ENCODE measurements at regions not wholly inside any gene's neighbourhood (a gene's known extent, or its start where the extent isn't known, plus 50 kb on each side); places are given as distances from the start of the nearest gene placed in this dataset.

GRCh38 chr4:187064033-187064432 is 340.4 kb upstream of the FAT1 start:
- Histone ChIP-seq H3K9me3 (ENCODE audit: control insufficient read depth, low read depth, low read length) (no peaks in the 10 kb centered on the region), H2AK5ac (ENCODE audit: insufficient read length, low read length) (no peak overlapping the region), H3K56ac (ENCODE audit: insufficient read length, low read depth, low read length) (no peak overlapping the region), H4K8ac (replicated peaks; ENCODE audit: insufficient read length, low read depth, low read length) (no peak overlapping the region), H3K4me2 (ENCODE audit: insufficient read depth, insufficient read length, low read length) (no peak overlapping the region), H2BK12ac (ENCODE audit: insufficient read length, low read depth, low read length) (no peak overlapping the region), H3K14ac (ENCODE audit: insufficient read depth, low read length) (no peak overlapping the region), H2AFZ (ENCODE audit: low read length) (no peak overlapping the region), H2BK15ac (ENCODE audit: low read depth, low read length) (no peak overlapping the region), H3K27me3 (ENCODE audit: insufficient read depth, low read length) (no peaks in the 10 kb centered on the region), H2BK20ac (ENCODE audit: low read depth, low read length, poor library complexity, severe bottlenecking) (no peak overlapping the region), H3K4me1 (ENCODE audit: insufficient read depth, low read length) (no peaks in the 10 kb centered on the region; the same call in 1 of the 2 replicates), H3K4ac (ENCODE audit: low read depth, low read length) (no peak overlapping the region), H2BK5ac (ENCODE audit: insufficient read length, low read length) (no peak overlapping the region), H3K23me2 (ENCODE audit: insufficient read length, low read depth, low read length, poor library complexity, severe bottlenecking) (no peaks in the 10 kb centered on the region), H4K91ac (ENCODE audit: insufficient read length, low read depth, low read length) (no peak overlapping the region), H4K5ac (ENCODE audit: insufficient read length, low read depth, low read length) (no peak overlapping the region), H3K79me1 (ENCODE audit: insufficient read depth, low read depth, low read length, poor library complexity, severe bottlenecking) (no peaks in the 10 kb centered on the region), H3T11ph (ENCODE audit: low read length) (no peak overlapping the region), H2BK120ac (ENCODE audit: low read depth, low read length, poor library complexity, severe bottlenecking) (no peak overlapping the region), H4K20me1 (ENCODE audit: control insufficient read depth, insufficient read depth, insufficient read length) (no peaks in the 10 kb centered on the region), H3K23ac (ENCODE audit: insufficient read length, low read depth, low read length) (no peak overlapping the region), H3K9ac (ENCODE audit: extremely low read depth, insufficient read length, low read length) (no peak overlapping the region), H3K27ac (ENCODE audit: insufficient read length, low read depth, low read length) (no peak overlapping the region), H3K79me2 (ENCODE audit: insufficient read depth, low read length) (no peaks in the 10 kb centered on the region), H3K18ac (ENCODE audit: insufficient read length, low read depth, low read length) (no peak overlapping the region)
- Mint-ChIP-seq H3K4me1 (peaks cover 15 to 19% of the 10 kb centered on the region in 2 experiments), H3K27me3 (ENCODE audit: low read depth) (peaks cover 2% of the 10 kb centered on the region; the same call in 1 of the 2 replicates), H3K4me3 (no peak overlapping the region), H3K9me3 (peaks cover 0 to 3% of the 10 kb centered on the region in 2 experiments; a peak in 1 of 5 replicates), H3K36me3 (ENCODE audit: insufficient read depth in 1 of 3, low read depth in 3 of 3) (0 out of 7 replicates have a peak, but pooled peaks cover 0 to 2% (median 0%) of the 10 kb centered on the region in 3 experiments), H3K27ac (no peak overlapping the region; a peak in 1 of 7 replicates)
- TF ChIP-seq, protein P1, sequence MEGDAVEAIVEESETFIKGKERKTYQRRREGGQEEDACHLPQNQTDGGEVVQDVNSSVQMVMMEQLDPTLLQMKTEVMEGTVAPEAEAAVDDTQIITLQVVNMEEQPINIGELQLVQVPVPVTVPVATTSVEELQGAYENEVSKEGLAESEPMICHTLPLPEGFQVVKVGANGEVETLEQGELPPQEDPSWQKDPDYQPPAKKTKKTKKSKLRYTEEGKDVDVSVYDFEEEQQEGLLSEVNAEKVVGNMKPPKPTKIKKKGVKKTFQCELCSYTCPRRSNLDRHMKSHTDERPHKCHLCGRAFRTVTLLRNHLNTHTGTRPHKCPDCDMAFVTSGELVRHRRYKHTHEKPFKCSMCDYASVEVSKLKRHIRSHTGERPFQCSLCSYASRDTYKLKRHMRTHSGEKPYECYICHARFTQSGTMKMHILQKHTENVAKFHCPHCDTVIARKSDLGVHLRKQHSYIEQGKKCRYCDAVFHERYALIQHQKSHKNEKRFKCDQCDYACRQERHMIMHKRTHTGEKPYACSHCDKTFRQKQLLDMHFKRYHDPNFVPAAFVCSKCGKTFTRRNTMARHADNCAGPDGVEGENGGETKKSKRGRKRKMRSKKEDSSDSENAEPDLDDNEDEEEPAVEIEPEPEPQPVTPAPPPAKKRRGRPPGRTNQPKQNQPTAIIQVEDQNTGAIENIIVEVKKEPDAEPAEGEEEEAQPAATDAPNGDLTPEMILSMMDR (conservative IDR thresholded peaks at IDR 0.05): no peak
- WGBS (ENCODE audit: extremely low coverage, insufficient read length, low lambda C conversion rate): no CpG with 5 or more reads among the region's 30 CpGs
- DNase-seq: no peak
